IMR-90 (cell line): ENCODE measurements at regions not wholly inside any gene's neighbourhood (a gene's known extent, or its start where the extent isn't known, plus 50 kb on each side); places are given as distances from the start of the nearest gene placed in this dataset.

Experiments used
- ATAC-seq: fragments of 200-7000 bp; cut with Tn5 transposase; 2 replicates; pipeline ENCODE4 v1.9.1; 2020; ENCODE audit warnings: low read depth, mild to moderate bottlenecking, moderate library complexity
- BruUV-seq: library from RNA; stranded (reverse); fragments of 400-500 nt; replicated peaks from 2 replicates; lab custom pipeline; 2021; lab: Mats Ljungman, UMichigan
- CTCF ChIA-PET: fragments of 300-600 bp; formaldehyde crosslinking; extraction: SDS; loops from one replicate; lab custom pipeline; 2021; ENCODE audit warnings: antibody characterized with exemption; lab: Yijun Ruan, JAX
- POLR2A ChIA-PET: fragments of 300-600 bp; sonication (Branson Sonifier 250); formaldehyde crosslinking; loops from one replicate; lab custom pipeline; 2022; ENCODE audit warnings: antibody characterized with exemption; ENCODE audit not compliant: unreplicated experiment; lab: Charles Lee
- DNase-seq: peaks from one replicate; pipeline ENCODE4 v3.0.0; 2013
- H2AFZ ChIP-seq: replicated peaks from 2 replicates; pipeline ENCODE3; 2013; ENCODE audit warnings: low read length, mild to moderate bottlenecking; ENCODE audit not compliant: poor library complexity
- H2AK5ac ChIP-seq: 2 replicates; pipeline ENCODE4 v1.6.1; 2013; ENCODE audit warnings: low read depth, low read length, inconsistent platforms
- H2AK9ac ChIP-seq: replicated peaks from 2 replicates; pipeline ENCODE3; 2013; ENCODE audit warnings: mild to moderate bottlenecking, low read depth, low read length, moderate library complexity; ENCODE audit not compliant: poor library complexity
- H2BK120ac ChIP-seq: 2 replicates; pipeline ENCODE4 v1.6.1; 2013; ENCODE audit warnings: low read depth, low read length, inconsistent platforms
- H2BK15ac ChIP-seq: 3 replicates; pipeline ENCODE4 v1.6.1; 2013; ENCODE audit warnings: low read depth, low read length, inconsistent platforms
- H2BK20ac ChIP-seq: 2 replicates; pipeline ENCODE4 v1.6.1; 2013; ENCODE audit warnings: low read depth, mild to moderate bottlenecking, inconsistent platforms, low read length, moderate library complexity
- H2BK5ac ChIP-seq: 2 replicates; pipeline ENCODE4 v1.6.1; 2013; ENCODE audit warnings: mild to moderate bottlenecking, low read depth, low read length, inconsistent platforms; ENCODE audit not compliant: poor library complexity, severe bottlenecking
- H3K14ac ChIP-seq: replicated peaks from 2 replicates; pipeline ENCODE4 v1.6.1; 2013; ENCODE audit warnings: low read depth, low read length, inconsistent platforms
- H3K18ac ChIP-seq: 2 replicates; pipeline ENCODE4 v1.6.1; 2013; ENCODE audit warnings: low read depth, low read length, control low read depth
- H3K23ac ChIP-seq: 2 replicates; pipeline ENCODE4 v1.6.1; 2013; ENCODE audit warnings: low read depth, low read length, inconsistent platforms
- H3K27ac ChIP-seq: 2 replicates; pipeline ENCODE4 v1.5.1; 2013; ENCODE audit warnings: mild to moderate bottlenecking, control low read depth, low read length; ENCODE audit not compliant: insufficient read depth
- H3K27me3 ChIP-seq: 2 replicates; pipeline ENCODE4 v1.6.1; 2013; ENCODE audit warnings: low read length; ENCODE audit not compliant: control insufficient read depth, insufficient read depth
- H3K36me3 ChIP-seq: 2 replicates; pipeline ENCODE4 v1.6.1; 2013; ENCODE audit warnings: low read length, mixed read lengths; ENCODE audit not compliant: control insufficient read depth, insufficient read depth
- H3K4ac ChIP-seq: 2 replicates; pipeline ENCODE4 v1.6.1; 2013; ENCODE audit warnings: low read depth, low read length, inconsistent platforms
- H3K4me1 ChIP-seq: 2 replicates; pipeline ENCODE4 v1.6.1; 2013; ENCODE audit warnings: low read length, mixed read lengths; ENCODE audit not compliant: control insufficient read depth, insufficient read depth
- H3K4me2 ChIP-seq: 2 replicates; pipeline ENCODE4 v1.6.1; 2013; ENCODE audit warnings: low read depth, mild to moderate bottlenecking, control low read depth, low read length, moderate library complexity
- H3K4me3 ChIP-seq: 2 replicates; pipeline ENCODE4 v1.5.1; 2013; ENCODE audit warnings: low read depth, mild to moderate bottlenecking, control low read depth, low read length, moderate library complexity; ENCODE audit not compliant: insufficient read depth
- H3K56ac ChIP-seq: 2 replicates; pipeline ENCODE4 v1.6.1; 2013; ENCODE audit warnings: low read length, inconsistent platforms; ENCODE audit not compliant: insufficient read depth; ENCODE audit errors: extremely low read depth
- H3K79me1 ChIP-seq, 2 experiments: 2 replicates each; pipeline ENCODE4 v1.6.1; 2013; ENCODE audit warnings: low read length in 2 of 2, inconsistent platforms in 1 of 2, low read depth in 1 of 2
- H3K9ac ChIP-seq: 2 replicates; pipeline ENCODE4 v1.6.1; 2013; ENCODE audit warnings: low read depth, low read length, control low read depth
- H3K9me1 ChIP-seq: 2 replicates; pipeline ENCODE4 v1.6.1; 2013; ENCODE audit warnings: low read length, inconsistent platforms; ENCODE audit not compliant: insufficient read depth
- H3K9me3 ChIP-seq: 2 replicates; pipeline ENCODE4 v1.6.1; 2013; ENCODE audit warnings: low read length; ENCODE audit not compliant: control insufficient read depth, insufficient read depth
- H4K20me1 ChIP-seq: 2 replicates; pipeline ENCODE4 v1.6.1; 2013; ENCODE audit warnings: low read length, inconsistent platforms; ENCODE audit not compliant: insufficient read depth
- H4K5ac ChIP-seq: 2 replicates; pipeline ENCODE4 v1.6.1; 2013; ENCODE audit warnings: mild to moderate bottlenecking, low read depth, low read length, control low read depth
- H4K8ac ChIP-seq, 2 experiments: 2 replicates each; pipeline ENCODE4 v1.6.1; 2013; ENCODE audit warnings: low read depth in 2 of 2, low read length in 2 of 2, control low read depth in 1 of 2, inconsistent platforms in 1 of 2
- H4K91ac ChIP-seq: 2 replicates; pipeline ENCODE4 v1.6.1; 2013; ENCODE audit warnings: low read depth, low read length, inconsistent platforms; ENCODE audit not compliant: insufficient read depth
- CEBPB ChIP-seq: IDR thresholded peaks from 2 replicates; pipeline ENCODE4 v1.6.1; 2012; ENCODE audit warnings: low read depth, low read length, improper control_type of control experiment
- CHD1 ChIP-seq: IDR thresholded peaks from 2 replicates; pipeline ENCODE4 v1.6.1; 2012; ENCODE audit warnings: low read depth, low read length, improper control_type of control experiment
- CTCF ChIP-seq: conservative IDR thresholded peaks from 2 replicates; pipeline ENCODE4 v1.5.1; 2012; ENCODE audit warnings: mild to moderate bottlenecking, low read depth, low read length, improper control_type of control experiment
- ELK1 ChIP-seq: fragments of 150-350 bp; IDR thresholded peaks from 2 replicates; pipeline ENCODE4 v1.6.1; 2016; ENCODE audit warnings: low read depth, mild to moderate bottlenecking, low read length, moderate library complexity, borderline replicate concordance
- FOS ChIP-seq: fragments of 150-350 bp; IDR thresholded peaks from 2 replicates; pipeline ENCODE4 v1.6.1; 2016; ENCODE audit warnings: low read depth, low read length
- MAFK ChIP-seq: IDR thresholded peaks from 2 replicates; pipeline ENCODE4 v1.6.1; 2012; ENCODE audit warnings: low read depth, low read length, improper control_type of control experiment
- MAZ ChIP-seq: IDR thresholded peaks from 2 replicates; pipeline ENCODE4 v1.6.1; 2012; ENCODE audit warnings: low read depth, mild to moderate bottlenecking, low read length, improper control_type of control experiment, moderate library complexity, borderline replicate concordance
- MXI1 ChIP-seq: IDR thresholded peaks from 2 replicates; pipeline ENCODE4 v1.6.1; 2012; ENCODE audit warnings: low read depth, mild to moderate bottlenecking, low read length, moderate library complexity, borderline replicate concordance
- RAD21 ChIP-seq: IDR thresholded peaks from 2 replicates; pipeline ENCODE4 v1.6.1; 2012; ENCODE audit warnings: low read length, improper control_type of control experiment
- RCOR1 ChIP-seq: IDR thresholded peaks from 2 replicates; pipeline ENCODE4 v1.6.1; 2012; ENCODE audit warnings: mild to moderate bottlenecking, low read length, improper control_type of control experiment; ENCODE audit not compliant: insufficient replicate concordance
- RFX5 ChIP-seq: IDR thresholded peaks from 2 replicates; pipeline ENCODE4 v1.8.0; 2012; ENCODE audit warnings: low read depth, mild to moderate bottlenecking, low read length, moderate library complexity
- dilution Hi-C: fragments of 300-500 bp; cut with HindIII; formaldehyde crosslinking; loops from one replicate; pipeline ENCODE4 v1.14.3; 2018; ENCODE audit warnings: low sequenced_read_pairs; ENCODE audit not compliant: unreplicated experiment
- in situ Hi-C: fragments of 300-500 bp; cut with MboI; formaldehyde crosslinking; loops from 3 replicates; pipeline ENCODE4 v1.14.3; 2019; ENCODE audit warnings: low sequenced_read_pairs, inconsistent platforms, mixed read lengths
- intact Hi-C: fragments of 100-400 bp; cut with micrococcal nuclease; formaldehyde crosslinking; loops from 2 replicates; pipeline ENCODE4 v1.10.0; 2022

- Histone ChIP-seq H4K91ac (0 out of 2 replicates have a peak overlapping the region, but pooled peaks have one; percentile 1), H4K5ac (no peak overlapping the region), H3K56ac (no peak overlapping the region), H3K4me3 (no peak overlapping the region), H3K36me3 (no peaks in the 10 kb centered on the region), H3K27ac (no peak overlapping the region), H3K9me3 (no peaks in the 10 kb centered on the region), H4K8ac (no peak overlapping the region), H3K79me1 (no peaks in the 10 kb centered on the region), H4K20me1 (no peaks in the 10 kb centered on the region), H3K4ac (peak overlapping the region; percentile 21; the same call in 1 of the 2 replicates), H3K27me3 (no peaks in the 10 kb centered on the region), H2AK9ac (no peak overlapping the region), H2BK20ac (no peak overlapping the region), H3K4me1 (no peaks in the 10 kb centered on the region), H3K4me2 (no peak overlapping the region), H2BK15ac (no peak overlapping the region), H3K9ac (no peak overlapping the region), H2BK120ac (no peak overlapping the region), H3K14ac (no peak overlapping the region), H3K23ac (no peak overlapping the region), H2BK5ac (no peak overlapping the region), H2AFZ (no peak overlapping the region), H2AK5ac (no peak overlapping the region), H3K9me1 (no peaks in the 10 kb centered on the region; the same call in 1 of the 2 replicates), H3K18ac (no peak overlapping the region)
- BruUV-seq = no TSS peak
- intact Hi-C loops (no loop called here), in situ Hi-C loops (no loop called here), dilution Hi-C loops (no loop called here)
- ChIA-PET CTCF (interaction anchor here (0.6 to 1.2 kb wide), 7 partner anchors 8 to 1877 kb away, joined by 3 to 8 read pairs (median 3); no protein-coding TSS in a partner anchor), POLR2A (no interaction called here)
- no peak for ATAC-seq
- TF ChIP-seq FOS (no peak), CEBPB (no peak), CHD1 (no peak), RAD21 (no peak), MXI1 (no peak), MAFK (no peak), CTCF (no peak), RFX5 (no peak), RCOR1 (no peak), ELK1 (no peak), MAZ (no peak)
- DNase-seq = no peak
Measured at GRCh38 chr4:147408189-147408588, 72.7 kb upstream of the EDNRA start.
